ENCODE measurements at regions not wholly inside any gene's neighbourhood (a gene's known extent, or its start where the extent isn't known, plus 50 kb on each side); places are given as distances from the start of the nearest gene placed in this dataset.

GRCh38 chr16:13696017-13696416 is 223.9 kb upstream of the ERCC4 start:
- TF ChIP-seq, protein P1, sequence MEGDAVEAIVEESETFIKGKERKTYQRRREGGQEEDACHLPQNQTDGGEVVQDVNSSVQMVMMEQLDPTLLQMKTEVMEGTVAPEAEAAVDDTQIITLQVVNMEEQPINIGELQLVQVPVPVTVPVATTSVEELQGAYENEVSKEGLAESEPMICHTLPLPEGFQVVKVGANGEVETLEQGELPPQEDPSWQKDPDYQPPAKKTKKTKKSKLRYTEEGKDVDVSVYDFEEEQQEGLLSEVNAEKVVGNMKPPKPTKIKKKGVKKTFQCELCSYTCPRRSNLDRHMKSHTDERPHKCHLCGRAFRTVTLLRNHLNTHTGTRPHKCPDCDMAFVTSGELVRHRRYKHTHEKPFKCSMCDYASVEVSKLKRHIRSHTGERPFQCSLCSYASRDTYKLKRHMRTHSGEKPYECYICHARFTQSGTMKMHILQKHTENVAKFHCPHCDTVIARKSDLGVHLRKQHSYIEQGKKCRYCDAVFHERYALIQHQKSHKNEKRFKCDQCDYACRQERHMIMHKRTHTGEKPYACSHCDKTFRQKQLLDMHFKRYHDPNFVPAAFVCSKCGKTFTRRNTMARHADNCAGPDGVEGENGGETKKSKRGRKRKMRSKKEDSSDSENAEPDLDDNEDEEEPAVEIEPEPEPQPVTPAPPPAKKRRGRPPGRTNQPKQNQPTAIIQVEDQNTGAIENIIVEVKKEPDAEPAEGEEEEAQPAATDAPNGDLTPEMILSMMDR (IDR thresholded peaks at IDR 0.05 in 2 of 3, conservative IDR thresholded peaks at IDR 0.05 in 1 of 3; ENCODE audit: borderline replicate concordance in 1 of 3, insufficient read depth in 1 of 3, low read depth in 2 of 3, low read length in 2 of 3): no peak
- TF ChIP-seq JUND (IDR thresholded peaks at IDR 0.05) (no peak), SIN3A (IDR thresholded peaks at IDR 0.05; ENCODE audit: low read depth) (no peak), CEBPB (IDR thresholded peaks at IDR 0.05; ENCODE audit: low read depth) (no peak), ZNF274 (IDR thresholded peaks at IDR 0.05; ENCODE audit: low read depth, low read length) (no peak), ZFX (IDR thresholded peaks at IDR 0.05) (no peak), RAD21 (IDR thresholded peaks at IDR 0.05; ENCODE audit: low read depth) (no peak), POLR2A (IDR thresholded peaks at IDR 0.05; ENCODE audit: borderline replicate concordance, extremely low read depth, insufficient read depth, insufficient read length) (no peak)
